ENCODE measurements at regions not wholly inside any gene's neighbourhood (a gene's known extent, or its start where the extent isn't known, plus 50 kb on each side); places are given as distances from the start of the nearest gene placed in this dataset.

GRCh38 chr7:45972629-45973312 is 51.7 kb upstream of the IGFBP3 start:
- no peak for DNase-seq

- DNase-seq: no peak
These were observed 50.6 kb upstream of the IGFBP3 start for GRCh38 chr7:45971661-45972175.

GRCh38 chr7:45971171-45971570 is 50.1 kb upstream of the IGFBP3 start:
- no peak for DNase-seq

Data from GF-D8 (cell line).